ENCODE measurements at regions not wholly inside any gene's neighbourhood (a gene's known extent, or its start where the extent isn't known, plus 50 kb on each side); places are given as distances from the start of the nearest gene placed in this dataset.
"Not testable (repeated sequence)": the region's sequence is repeated elsewhere in the genome, so short reads cannot be mapped to it uniquely, and the experiment has no call there.

DNA sequence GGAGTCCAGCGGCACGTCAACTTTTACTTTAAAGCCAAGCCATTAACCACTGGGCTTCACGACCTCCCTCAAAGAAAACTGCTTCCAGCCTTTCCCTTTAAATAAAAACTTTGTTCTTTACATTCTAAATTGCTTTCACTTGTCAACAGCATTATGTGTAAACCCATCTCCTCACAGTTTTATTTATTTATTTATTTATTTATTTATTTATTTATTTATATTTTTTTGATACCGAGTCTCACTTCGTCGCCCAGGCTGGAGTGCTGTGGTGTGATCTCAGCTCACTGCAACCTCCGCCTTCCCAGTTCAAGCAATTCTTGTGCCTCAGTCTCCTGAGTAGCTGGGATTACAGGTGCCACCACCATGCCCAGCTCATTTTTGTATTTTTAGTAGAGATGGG, 165.7 kb downstream of the NUFIP1 start:
- not testable (repeated sequence) for H3K36me3 ChIP-seq (ENCODE audit: control insufficient read depth, insufficient read depth, low read length); H3K9me3 ChIP-seq (ENCODE audit: control insufficient read depth, insufficient read depth, low read length); H3K4me1 ChIP-seq (ENCODE audit: control insufficient read depth, insufficient read depth, low read length); H3K27ac ChIP-seq (ENCODE audit: low read depth, low read length); H3K4me3 ChIP-seq (ENCODE audit: low read depth, low read length); H3K27me3 ChIP-seq (ENCODE audit: control insufficient read depth, insufficient read depth, low read length); H3K9ac ChIP-seq (ENCODE audit: low read depth, low read length)

DNA sequence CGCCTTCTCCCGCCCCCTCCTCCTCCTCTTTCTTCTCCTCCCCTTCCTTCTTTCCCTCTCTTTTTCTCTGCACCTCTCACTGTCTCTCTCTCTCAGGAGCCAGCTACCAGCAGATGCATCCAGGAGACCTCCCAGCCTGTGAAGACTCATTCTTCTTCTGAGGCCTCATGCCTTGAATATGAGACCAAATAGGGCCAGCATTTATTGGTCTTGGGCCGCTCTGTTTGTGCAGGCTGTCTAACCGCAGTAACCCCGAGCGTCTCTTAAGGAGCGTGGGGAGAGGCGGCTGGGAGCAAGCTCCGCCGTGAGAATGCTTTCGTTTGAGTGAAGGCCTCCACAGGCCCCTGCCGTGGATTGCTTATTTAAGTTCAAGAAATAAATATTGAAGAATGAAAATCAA, 167.0 kb downstream of the NUFIP1 start:
- Histone ChIP-seq H3K9ac (ENCODE audit: low read depth, low read length) (no peak overlapping the region), H3K4me1 (ENCODE audit: control insufficient read depth, insufficient read depth, low read length) (peaks cover 11% of the 10 kb centered on the region), H3K36me3 (ENCODE audit: control insufficient read depth, insufficient read depth, low read length) (no peaks in the 10 kb centered on the region), H3K27ac (ENCODE audit: low read depth, low read length) (no peak overlapping the region), H3K27me3 (ENCODE audit: control insufficient read depth, insufficient read depth, low read length) (no peaks in the 10 kb centered on the region), H3K4me3 (ENCODE audit: low read depth, low read length) (no peak overlapping the region), H3K9me3 (ENCODE audit: control insufficient read depth, insufficient read depth, low read length) (no peaks in the 10 kb centered on the region)

DNA sequence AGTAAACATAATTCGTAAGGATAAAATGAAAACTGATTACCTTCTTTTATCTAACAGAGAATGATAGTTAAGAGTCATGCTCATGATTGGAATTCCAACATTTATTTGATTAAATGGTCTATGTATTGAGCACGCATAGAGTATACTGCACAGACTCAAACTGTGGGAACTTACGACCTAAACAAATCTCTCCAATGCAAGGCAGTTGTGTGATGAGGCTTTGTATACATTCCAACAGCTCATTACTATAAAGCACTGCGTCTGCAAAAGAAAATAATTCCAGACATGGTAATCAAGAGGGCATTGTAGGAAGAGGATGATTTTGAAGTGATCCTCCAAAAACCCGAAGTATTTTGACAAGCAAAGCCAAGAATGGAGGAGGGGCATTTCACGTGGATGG, 169.5 kb downstream of the NUFIP1 start:
- no peak overlapping the region for H3K9ac ChIP-seq (ENCODE audit: low read depth, low read length)

DNA sequence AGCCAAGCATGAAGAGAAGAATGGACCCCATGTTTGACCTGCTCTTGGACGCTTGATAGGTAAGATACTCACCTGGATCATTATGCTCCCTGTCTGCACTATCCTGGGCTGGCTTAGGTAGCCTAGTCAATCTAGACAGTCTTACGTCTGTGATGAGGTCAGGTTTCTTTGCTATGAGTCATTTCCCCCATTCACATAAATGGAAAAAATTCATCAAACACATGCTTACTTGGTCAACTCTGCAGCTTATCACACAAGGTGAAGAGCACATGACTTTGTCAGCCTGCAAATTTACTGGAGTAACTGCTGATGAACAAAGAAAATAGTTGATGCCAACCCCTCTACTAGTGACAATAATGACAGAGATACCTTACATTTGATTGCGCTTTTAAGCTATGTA, 170.0 kb downstream of the NUFIP1 start:
- Histone ChIP-seq H3K27ac (ENCODE audit: low read depth, low read length) (no peak overlapping the region), H3K9ac (ENCODE audit: low read depth, low read length) (no peak overlapping the region), H3K36me3 (ENCODE audit: control insufficient read depth, insufficient read depth, low read length) (no peaks in the 10 kb centered on the region), H3K27me3 (ENCODE audit: control insufficient read depth, insufficient read depth, low read length) (no peaks in the 10 kb centered on the region), H3K4me3 (ENCODE audit: low read depth, low read length) (no peak overlapping the region), H3K9me3 (ENCODE audit: control insufficient read depth, insufficient read depth, low read length) (no peaks in the 10 kb centered on the region), H3K4me1 (ENCODE audit: control insufficient read depth, insufficient read depth, low read length) (peaks cover 31% of the 10 kb centered on the region)

More for the DNA sequence above, 169.5 kb downstream of the NUFIP1 start:
- no peak overlapping the region for H3K27ac ChIP-seq (ENCODE audit: low read depth, low read length)
- no peak overlapping the region for H3K4me3 ChIP-seq (ENCODE audit: low read depth, low read length)
- H3K36me3 ChIP-seq (ENCODE audit: control insufficient read depth, insufficient read depth, low read length), result no peaks in the 10 kb centered on the region
- H3K9me3 ChIP-seq (ENCODE audit: control insufficient read depth, insufficient read depth, low read length), result no peaks in the 10 kb centered on the region
- no peaks in the 10 kb centered on the region for H3K27me3 ChIP-seq (ENCODE audit: control insufficient read depth, insufficient read depth, low read length)
- H3K4me1 ChIP-seq (ENCODE audit: control insufficient read depth, insufficient read depth, low read length), result peaks cover 31% of the 10 kb centered on the region

DNA sequence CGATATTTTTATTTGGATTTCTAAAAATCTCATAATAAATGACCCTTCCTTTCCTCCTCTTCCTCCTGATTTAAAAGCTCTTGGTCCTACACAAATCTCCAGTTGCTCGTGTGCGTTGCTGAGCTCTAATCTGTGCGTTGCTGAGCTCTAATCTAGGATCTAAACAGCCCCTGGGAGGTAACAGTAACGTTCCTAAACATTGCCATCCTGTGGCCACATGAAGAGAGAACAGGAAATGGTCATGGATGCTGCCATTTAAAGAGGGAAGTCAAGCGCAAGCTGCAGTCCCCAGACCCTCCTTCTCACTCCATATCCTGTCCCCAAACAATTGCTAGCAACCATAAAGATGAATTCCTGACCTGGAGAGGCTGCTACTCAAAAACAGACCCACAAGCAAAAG, 170.8 kb downstream of the NUFIP1 start:
- H3K9ac ChIP-seq (ENCODE audit: low read depth, low read length), result no peak overlapping the region

DNA sequence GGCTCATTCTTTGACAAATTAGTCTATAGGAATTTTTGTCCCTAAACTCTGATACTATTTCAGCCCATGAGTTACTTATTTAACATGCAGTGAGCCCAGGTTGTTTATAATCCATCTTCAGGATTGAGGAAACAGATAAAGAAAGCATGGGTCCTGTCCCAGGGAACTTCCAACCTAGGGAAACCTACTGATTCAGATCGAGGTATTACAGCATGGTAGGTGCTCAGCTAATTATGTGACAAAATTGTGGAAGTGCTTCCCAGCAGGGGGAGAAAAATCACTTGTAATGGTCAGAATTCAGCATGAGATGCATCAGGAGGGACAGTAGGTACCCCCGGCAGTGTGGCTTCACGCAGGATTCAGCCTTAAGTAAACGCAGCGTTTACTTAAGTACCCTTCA, 171.3 kb downstream of the NUFIP1 start:
- H3K36me3 ChIP-seq (ENCODE audit: control insufficient read depth, insufficient read depth, low read length), result no peaks in the 10 kb centered on the region
- no peak overlapping the region for H3K9ac ChIP-seq (ENCODE audit: low read depth, low read length)
- H3K9me3 ChIP-seq (ENCODE audit: control insufficient read depth, insufficient read depth, low read length), result no peaks in the 10 kb centered on the region
- H3K4me1 ChIP-seq (ENCODE audit: control insufficient read depth, insufficient read depth, low read length), result peaks cover 31% of the 10 kb centered on the region
- H3K4me3 ChIP-seq (ENCODE audit: low read depth, low read length), result no peak overlapping the region
- H3K27me3 ChIP-seq (ENCODE audit: control insufficient read depth, insufficient read depth, low read length), result no peaks in the 10 kb centered on the region
- no peak overlapping the region for H3K27ac ChIP-seq (ENCODE audit: low read depth, low read length)

More for the DNA sequence above, 170.8 kb downstream of the NUFIP1 start:
- no peaks in the 10 kb centered on the region for H3K36me3 ChIP-seq (ENCODE audit: control insufficient read depth, insufficient read depth, low read length)
- no peak overlapping the region for H3K4me3 ChIP-seq (ENCODE audit: low read depth, low read length)
- peaks cover 31% of the 10 kb centered on the region for H3K4me1 ChIP-seq (ENCODE audit: control insufficient read depth, insufficient read depth, low read length)
- no peaks in the 10 kb centered on the region for H3K27me3 ChIP-seq (ENCODE audit: control insufficient read depth, insufficient read depth, low read length)
- no peaks in the 10 kb centered on the region for H3K9me3 ChIP-seq (ENCODE audit: control insufficient read depth, insufficient read depth, low read length)
- H3K27ac ChIP-seq (ENCODE audit: low read depth, low read length), result no peak overlapping the region

DNA sequence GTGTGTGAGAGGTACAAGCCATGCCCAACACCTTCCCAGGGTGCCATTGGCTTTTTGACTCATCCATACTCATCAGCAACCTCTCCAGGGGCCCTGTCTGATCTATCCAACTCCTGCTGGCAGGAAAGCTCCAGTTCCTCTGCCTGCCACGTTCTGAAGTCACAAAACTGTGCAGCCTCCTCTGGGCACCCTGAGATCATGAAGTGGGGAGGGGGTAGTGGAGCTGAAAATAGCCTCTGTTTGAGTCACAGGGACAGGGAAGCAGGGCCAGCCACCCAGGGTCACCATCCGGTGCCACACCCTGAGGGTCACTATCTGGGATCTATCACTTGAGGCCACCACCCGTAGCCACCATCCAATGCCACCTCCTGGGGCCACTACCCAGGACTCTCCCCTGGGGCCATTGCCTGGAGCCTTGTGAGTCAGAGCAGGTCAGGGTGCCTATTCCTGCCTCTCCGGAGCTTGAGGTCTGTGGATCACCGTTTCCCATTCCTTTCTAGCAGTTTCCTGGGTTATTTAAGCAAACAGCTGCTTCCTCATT, 172.1 kb downstream of the NUFIP1 start:
- Histone ChIP-seq H3K36me3 (ENCODE audit: control insufficient read depth, insufficient read depth, low read length) (no peaks in the 10 kb centered on the region), H3K27ac (ENCODE audit: low read depth, low read length) (peak overlapping the region; percentile 1), H3K9ac (ENCODE audit: low read depth, low read length) (no peak overlapping the region), H3K9me3 (ENCODE audit: control insufficient read depth, insufficient read depth, low read length) (no peaks in the 10 kb centered on the region), H3K27me3 (ENCODE audit: control insufficient read depth, insufficient read depth, low read length) (no peaks in the 10 kb centered on the region), H3K4me3 (ENCODE audit: low read depth, low read length) (no peak overlapping the region), H3K4me1 (ENCODE audit: control insufficient read depth, insufficient read depth, low read length) (peaks cover 31% of the 10 kb centered on the region)

DNA sequence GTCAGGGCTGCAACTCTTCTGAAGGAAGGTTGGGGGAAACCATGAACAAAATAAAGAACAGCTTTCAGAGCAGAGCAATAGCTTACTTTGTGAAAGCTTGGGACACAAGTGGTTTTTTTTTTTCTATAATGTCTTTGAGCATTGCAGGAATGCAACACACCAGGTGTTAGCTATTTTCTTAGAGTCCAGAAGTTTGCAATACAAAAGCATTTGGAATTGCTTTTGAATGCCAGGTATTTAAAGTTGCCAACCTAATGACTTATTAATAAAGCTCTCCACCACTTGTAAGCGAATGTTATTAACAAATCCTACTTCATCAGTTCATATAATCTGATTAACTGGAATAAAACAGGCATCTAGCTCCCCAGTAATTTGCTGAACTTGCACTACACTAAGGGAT, 172.6 kb downstream of the NUFIP1 start:
- no peak overlapping the region for H3K4me3 ChIP-seq (ENCODE audit: low read depth, low read length)
- H3K27ac ChIP-seq (ENCODE audit: low read depth, low read length), result peak overlapping the region; percentile 26
- no peaks in the 10 kb centered on the region for H3K27me3 ChIP-seq (ENCODE audit: control insufficient read depth, insufficient read depth, low read length)
- no peaks in the 10 kb centered on the region for H3K36me3 ChIP-seq (ENCODE audit: control insufficient read depth, insufficient read depth, low read length)
- no peaks in the 10 kb centered on the region for H3K9me3 ChIP-seq (ENCODE audit: control insufficient read depth, insufficient read depth, low read length)
- H3K4me1 ChIP-seq (ENCODE audit: control insufficient read depth, insufficient read depth, low read length), result peaks cover 31% of the 10 kb centered on the region
- H3K9ac ChIP-seq (ENCODE audit: low read depth, low read length), result no peak overlapping the region

DNA sequence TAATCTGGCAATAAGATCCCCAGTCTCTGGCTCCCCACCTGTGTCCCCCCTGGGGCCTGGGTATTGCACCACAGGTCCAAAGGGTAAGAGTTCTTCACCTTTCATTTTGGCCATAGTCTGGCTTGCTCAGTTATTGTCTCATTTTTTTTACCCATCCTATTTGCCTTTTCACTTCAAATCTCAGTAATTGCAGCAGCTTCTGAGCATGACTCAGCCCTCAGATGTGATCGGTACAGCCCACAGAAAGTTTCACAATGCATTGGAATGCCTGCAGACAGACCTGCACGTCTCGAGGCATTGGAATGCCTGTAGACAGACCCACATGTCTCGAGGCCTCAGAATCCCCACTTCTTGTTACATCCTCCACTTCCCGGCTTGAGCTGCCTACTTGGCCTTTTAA, 173.6 kb downstream of the NUFIP1 start:
- no peak overlapping the region for H3K9ac ChIP-seq (ENCODE audit: low read depth, low read length)
- no peak overlapping the region for H3K27ac ChIP-seq (ENCODE audit: low read depth, low read length)
- no peaks in the 10 kb centered on the region for H3K27me3 ChIP-seq (ENCODE audit: control insufficient read depth, insufficient read depth, low read length)
- no peaks in the 10 kb centered on the region for H3K36me3 ChIP-seq (ENCODE audit: control insufficient read depth, insufficient read depth, low read length)
- H3K4me1 ChIP-seq (ENCODE audit: control insufficient read depth, insufficient read depth, low read length), result peaks cover 31% of the 10 kb centered on the region
- H3K9me3 ChIP-seq (ENCODE audit: control insufficient read depth, insufficient read depth, low read length), result no peaks in the 10 kb centered on the region
- H3K4me3 ChIP-seq (ENCODE audit: low read depth, low read length), result no peak overlapping the region

DNA sequence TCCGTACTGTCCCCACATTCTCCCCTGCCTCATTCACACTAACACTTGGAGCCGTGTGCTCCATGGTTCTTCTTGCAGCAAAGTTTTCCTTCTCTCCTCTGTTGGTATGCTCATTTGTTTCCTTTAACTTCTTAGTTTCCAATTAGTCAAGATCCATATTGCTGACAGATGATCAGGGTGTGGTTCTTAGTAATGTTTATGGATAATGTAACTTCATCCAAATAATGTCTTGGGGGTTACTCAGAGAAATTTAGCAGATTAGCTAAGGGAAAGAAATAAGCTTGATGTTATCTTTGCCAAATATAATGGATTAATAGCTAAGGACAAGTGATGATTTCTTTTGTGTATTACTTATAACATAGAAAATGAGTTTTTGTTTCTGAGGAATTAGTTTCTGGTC, 174.4 kb downstream of the NUFIP1 start:
- Histone ChIP-seq H3K27ac (ENCODE audit: low read depth, low read length) (no peak overlapping the region), H3K4me3 (ENCODE audit: low read depth, low read length) (no peak overlapping the region), H3K4me1 (ENCODE audit: control insufficient read depth, insufficient read depth, low read length) (peaks cover 31% of the 10 kb centered on the region), H3K9ac (ENCODE audit: low read depth, low read length) (no peak overlapping the region), H3K36me3 (ENCODE audit: control insufficient read depth, insufficient read depth, low read length) (no peaks in the 10 kb centered on the region), H3K9me3 (ENCODE audit: control insufficient read depth, insufficient read depth, low read length) (no peaks in the 10 kb centered on the region), H3K27me3 (ENCODE audit: control insufficient read depth, insufficient read depth, low read length) (no peaks in the 10 kb centered on the region)

DNA sequence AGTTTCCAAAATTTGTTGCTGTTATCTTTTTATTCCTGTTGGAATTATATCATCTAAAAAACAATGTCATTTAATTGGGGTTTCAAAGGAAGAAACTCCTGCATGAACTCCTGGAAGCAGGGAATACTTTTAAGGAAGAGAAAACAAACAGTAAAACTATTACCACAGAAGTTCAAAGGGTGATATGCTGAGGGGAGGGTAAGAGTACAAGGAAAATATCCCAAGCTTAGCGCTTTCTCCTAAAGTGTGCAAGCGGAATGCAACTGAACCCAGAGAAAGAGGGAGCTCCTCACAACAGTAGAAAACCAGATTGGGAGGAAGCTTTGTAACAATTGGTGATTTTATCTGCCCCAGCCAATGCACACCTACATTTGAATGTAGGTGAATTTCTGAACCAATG, 175.1 kb downstream of the NUFIP1 start:
- Histone ChIP-seq H3K4me1 (ENCODE audit: control insufficient read depth, insufficient read depth, low read length) (peaks cover 31% of the 10 kb centered on the region), H3K9ac (ENCODE audit: low read depth, low read length) (no peak overlapping the region), H3K27ac (ENCODE audit: low read depth, low read length) (no peak overlapping the region), H3K27me3 (ENCODE audit: control insufficient read depth, insufficient read depth, low read length) (no peaks in the 10 kb centered on the region), H3K9me3 (ENCODE audit: control insufficient read depth, insufficient read depth, low read length) (no peaks in the 10 kb centered on the region), H3K36me3 (ENCODE audit: control insufficient read depth, insufficient read depth, low read length) (no peaks in the 10 kb centered on the region), H3K4me3 (ENCODE audit: low read depth, low read length) (no peak overlapping the region)

DNA sequence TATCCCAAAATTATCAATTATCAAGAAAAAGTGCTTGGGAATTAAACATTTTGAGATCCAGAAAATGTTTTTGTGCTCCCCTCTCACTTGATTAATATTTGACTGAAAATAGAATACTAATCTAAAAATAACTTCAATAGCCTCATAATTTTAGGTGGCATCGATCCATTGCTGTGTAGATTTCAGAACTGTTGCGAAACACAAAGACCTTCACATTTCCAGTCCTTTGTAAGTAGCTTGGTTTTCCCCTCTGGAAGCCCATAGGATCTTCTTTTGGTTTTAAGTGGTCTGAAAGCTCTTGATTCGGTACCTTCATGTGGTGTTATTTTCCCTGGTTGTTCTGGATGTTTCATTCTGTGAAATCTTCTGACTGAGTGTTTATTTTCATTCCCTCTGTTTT, 176.5 kb downstream of the NUFIP1 start:
- peaks cover 26% of the 10 kb centered on the region for H3K4me1 ChIP-seq (ENCODE audit: control insufficient read depth, insufficient read depth, low read length)

More for the DNA sequence above, 176.5 kb downstream of the NUFIP1 start:
- H3K27ac ChIP-seq (ENCODE audit: low read depth, low read length), result no peak overlapping the region
- no peaks in the 10 kb centered on the region for H3K27me3 ChIP-seq (ENCODE audit: control insufficient read depth, insufficient read depth, low read length)
- no peak overlapping the region for H3K9ac ChIP-seq (ENCODE audit: low read depth, low read length)
- H3K36me3 ChIP-seq (ENCODE audit: control insufficient read depth, insufficient read depth, low read length), result no peaks in the 10 kb centered on the region
- no peaks in the 10 kb centered on the region for H3K9me3 ChIP-seq (ENCODE audit: control insufficient read depth, insufficient read depth, low read length)
- H3K4me3 ChIP-seq (ENCODE audit: low read depth, low read length), result no peak overlapping the region

Data from HUES48 (cell line).